NCI-H2029 (cell line): ENCODE measurements at regions not wholly inside any gene's neighbourhood (a gene's known extent, or its start where the extent isn't known, plus 50 kb on each side); places are given as distances from the start of the nearest gene placed in this dataset.

Source experiments
- DNase-seq: peaks from one replicate; lab custom pipeline; 2025; lab: John Stamatoyannopoulos, UW

- DNase-seq, result no peak
Observed at GRCh38 chr10:27451054-27451453, 53.0 kb upstream of the RAB18 start.

- DNase-seq, result no peak
Observed at GRCh38 chr10:27450225-27450624, 53.9 kb upstream of the RAB18 start.

- no peak for DNase-seq
Observed at GRCh38 chr10:27449571-27449970, 54.5 kb upstream of the RAB18 start.

GRCh38 chr10:27448921-27449320, 55.2 kb upstream of the RAB18 start:
- DNase-seq, result no peak

GRCh38 chr10:27447540-27447939, 56.6 kb upstream of the RAB18 start:
- DNase-seq, result no peak

- DNase-seq, result no peak
Observed at GRCh38 chr10:27446091-27446918, 57.8 kb upstream of the RAB18 start.

GRCh38 chr10:27445070-27445469, 59.0 kb upstream of the RAB18 start:
- no peak for DNase-seq

- DNase-seq, result no peak
Observed at GRCh38 chr10:27440478-27440877, 63.6 kb upstream of the RAB18 start.

- DNase-seq, result no peak
Observed at GRCh38 chr10:27440021-27440420, 64.1 kb upstream of the RAB18 start.

- no peak for DNase-seq
Observed at GRCh38 chr10:27439101-27439500, 65.0 kb upstream of the RAB18 start.

GRCh38 chr10:27437775-27438174, 66.3 kb upstream of the RAB18 start:
- DNase-seq, result no peak

GRCh38 chr10:27436710-27437109, 67.4 kb upstream of the RAB18 start:
- DNase-seq, result no peak

GRCh38 chr10:27433976-27434375, 70.1 kb upstream of the RAB18 start:
- no peak for DNase-seq

GRCh38 chr10:27426948-27427467, 77.1 kb upstream of the RAB18 start:
- no peak for DNase-seq

- DNase-seq, result no peak
Observed at GRCh38 chr10:27413831-27414348, 90.2 kb upstream of the RAB18 start.

- DNase-seq, result no peak
Observed at GRCh38 chr10:27413387-27413786, 90.7 kb upstream of the RAB18 start.

GRCh38 chr10:27410153-27410552, 94.0 kb upstream of the RAB18 start:
- no peak for DNase-seq

- DNase-seq, result no peak
Observed at GRCh38 chr10:27407271-27407670, 96.8 kb upstream of the RAB18 start.

- no peak for DNase-seq
Observed at GRCh38 chr10:27399871-27400270, 104.2 kb upstream of the RAB18 start.

GRCh38 chr10:27393961-27394360, 110.1 kb upstream of the RAB18 start:
- DNase-seq, result no peak

- no peak for DNase-seq
Observed at GRCh38 chr10:27392606-27393005, 111.5 kb upstream of the RAB18 start.

- no peak for DNase-seq
Observed at GRCh38 chr10:27391916-27392315, 112.2 kb upstream of the RAB18 start.

- DNase-seq, result no peak
Observed at GRCh38 chr10:27391325-27391724, 112.8 kb upstream of the RAB18 start.

GRCh38 chr10:27390681-27391080, 113.4 kb upstream of the RAB18 start:
- no peak for DNase-seq
